ENCODE measurements at regions not wholly inside any gene's neighbourhood (a gene's known extent, or its start where the extent isn't known, plus 50 kb on each side); places are given as distances from the start of the nearest gene placed in this dataset.
"Not testable (repeated sequence)": the region's sequence is repeated elsewhere in the genome, so short reads cannot be mapped to it uniquely, and the experiment has no call there.

GRCh38 chrX:109782994-109783700, 50.1 kb upstream of the ACSL4 start:
- DNase-seq (ENCODE audit: low read depth, low spot score) = no peak

DNA sequence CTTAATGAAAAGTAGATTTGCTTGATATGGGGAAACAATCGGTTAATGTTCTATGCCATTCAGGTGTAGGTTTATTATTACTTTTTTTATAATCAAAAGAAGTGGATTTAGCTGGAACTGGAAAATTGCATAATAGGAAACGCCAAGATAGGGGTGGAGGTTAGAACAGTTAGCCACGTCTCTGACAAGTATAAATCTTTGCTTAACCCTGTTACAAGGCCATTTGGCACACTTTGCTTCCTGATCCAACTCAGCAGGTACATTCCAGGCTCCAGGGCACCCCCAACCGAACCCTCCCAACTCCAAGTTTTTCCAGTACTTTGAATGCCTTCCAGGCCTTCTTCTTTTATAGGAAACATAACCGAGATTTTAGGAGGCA, 50.6 kb upstream of the ACSL4 start:
- no peak for DNase-seq (ENCODE audit: low read depth, low spot score)

GRCh38 chrX:109785053-109785452, 52.0 kb upstream of the ACSL4 start:
- DNase-seq (ENCODE audit: low read depth, low spot score) = no peak

- DNase-seq (ENCODE audit: low read depth, low spot score) = not testable (repeated sequence)
Observed at GRCh38 chrX:109790511-109790910, 57.5 kb upstream of the ACSL4 start.

GRCh38 chrX:109793191-109793590, 60.1 kb upstream of the ACSL4 start:
- DNase-seq (ENCODE audit: low read depth, low spot score) = no peak

GRCh38 chrX:109795682-109796081, 62.6 kb upstream of the ACSL4 start:
- no peak for DNase-seq (ENCODE audit: low read depth, low spot score)

GRCh38 chrX:109797311-109797975, 64.4 kb upstream of the ACSL4 start:
- DNase-seq (ENCODE audit: low read depth, low spot score) = peak; percentile 17

- no peak for DNase-seq (ENCODE audit: low read depth, low spot score)
Observed at GRCh38 chrX:109812236-109812635, 79.2 kb upstream of the ACSL4 start.

GRCh38 chrX:109813236-109813635, 80.2 kb upstream of the ACSL4 start:
- DNase-seq (ENCODE audit: low read depth, low spot score) = no peak

GRCh38 chrX:109818976-109819375, 85.9 kb upstream of the ACSL4 start:
- DNase-seq (ENCODE audit: low read depth, low spot score) = no peak

GRCh38 chrX:109822861-109823260, 89.8 kb upstream of the ACSL4 start:
- no peak for DNase-seq (ENCODE audit: low read depth, low spot score)

DNA sequence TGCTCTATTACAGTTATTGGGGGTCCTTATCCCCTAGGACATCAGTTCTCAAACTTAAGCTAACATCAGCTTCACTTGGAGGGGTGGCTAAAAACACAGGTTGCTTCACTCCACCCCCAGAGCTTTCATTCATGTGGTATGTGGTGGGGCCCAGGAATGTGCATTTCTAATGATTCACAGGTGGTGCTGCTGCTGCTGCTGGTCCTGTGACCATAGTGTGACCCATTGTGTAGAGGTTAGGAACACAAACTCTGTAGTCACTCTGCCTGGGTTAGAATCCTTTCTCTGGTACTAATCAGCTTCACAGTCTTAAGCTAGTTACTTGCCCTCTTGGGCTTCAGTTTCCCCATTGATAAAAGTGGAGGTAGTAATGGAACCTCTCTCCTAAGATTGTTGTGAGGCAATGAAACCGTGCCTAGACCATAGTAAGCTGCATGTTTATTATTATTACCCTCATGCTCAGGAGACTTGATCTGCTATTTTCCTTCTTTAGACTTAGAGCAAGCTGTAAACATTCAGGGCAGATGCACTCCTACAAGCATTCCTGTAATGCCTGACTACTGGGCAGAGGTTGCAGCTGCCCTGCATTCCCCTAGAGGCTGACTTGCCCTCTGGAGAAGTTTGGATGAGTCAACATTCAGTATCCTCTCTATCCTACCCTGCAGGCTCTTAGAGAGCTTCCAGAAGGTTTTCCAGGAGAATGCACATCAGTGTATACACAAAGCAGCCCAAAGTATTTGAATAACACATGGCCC, 94.1 kb upstream of the ACSL4 start:
- peak; percentile 58 for DNase-seq (ENCODE audit: low read depth, low spot score)

DNA sequence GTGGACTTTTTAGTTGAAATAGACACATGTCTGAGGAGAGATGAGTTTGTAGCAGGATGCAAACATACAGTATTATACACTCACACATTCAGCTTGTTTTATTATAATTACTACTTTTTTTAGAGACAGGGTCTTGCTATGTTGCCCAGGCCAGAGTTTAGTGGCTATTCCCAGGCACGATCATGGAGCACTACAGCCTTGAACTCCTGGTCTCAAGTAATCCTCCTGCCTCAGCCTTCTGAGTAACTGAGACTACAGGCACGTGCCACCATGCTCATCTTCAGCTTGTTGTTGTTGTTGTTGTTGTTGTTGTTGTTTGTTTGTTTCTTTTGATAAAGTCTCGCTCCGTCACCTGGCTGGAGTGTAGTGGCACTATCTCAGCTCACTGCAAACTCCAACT, 94.7 kb upstream of the ACSL4 start:
- no peak for DNase-seq (ENCODE audit: low read depth, low spot score)

GRCh38 chrX:109830157-109830703, 97.2 kb upstream of the ACSL4 start:
- no peak for DNase-seq (ENCODE audit: low read depth, low spot score)

DNA sequence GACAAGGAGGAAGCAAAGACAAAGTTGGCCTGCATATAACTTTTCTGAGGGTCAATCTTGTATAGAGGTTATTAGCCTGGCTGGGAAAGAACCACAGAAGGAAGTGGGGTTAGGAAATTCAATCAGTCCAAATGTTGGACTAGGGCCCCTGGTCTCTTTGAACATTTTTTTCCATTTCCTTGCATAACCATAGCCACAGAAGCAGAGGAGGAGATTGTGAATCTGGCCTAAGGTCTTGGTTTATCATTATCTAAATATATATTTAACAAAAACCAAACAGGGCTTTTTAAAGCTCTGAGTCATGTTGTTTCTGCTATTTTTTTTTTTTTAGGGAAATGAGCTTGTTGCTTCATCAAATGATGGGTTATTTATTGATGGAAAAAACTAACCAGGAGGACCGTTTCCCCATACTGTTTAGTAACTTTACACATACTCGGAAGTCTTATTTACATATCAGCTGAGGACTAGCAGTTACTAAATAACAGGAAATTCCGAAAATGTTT, 97.7 kb upstream of the ACSL4 start:
- DNase-seq (ENCODE audit: low read depth, low spot score) = no peak

DNA sequence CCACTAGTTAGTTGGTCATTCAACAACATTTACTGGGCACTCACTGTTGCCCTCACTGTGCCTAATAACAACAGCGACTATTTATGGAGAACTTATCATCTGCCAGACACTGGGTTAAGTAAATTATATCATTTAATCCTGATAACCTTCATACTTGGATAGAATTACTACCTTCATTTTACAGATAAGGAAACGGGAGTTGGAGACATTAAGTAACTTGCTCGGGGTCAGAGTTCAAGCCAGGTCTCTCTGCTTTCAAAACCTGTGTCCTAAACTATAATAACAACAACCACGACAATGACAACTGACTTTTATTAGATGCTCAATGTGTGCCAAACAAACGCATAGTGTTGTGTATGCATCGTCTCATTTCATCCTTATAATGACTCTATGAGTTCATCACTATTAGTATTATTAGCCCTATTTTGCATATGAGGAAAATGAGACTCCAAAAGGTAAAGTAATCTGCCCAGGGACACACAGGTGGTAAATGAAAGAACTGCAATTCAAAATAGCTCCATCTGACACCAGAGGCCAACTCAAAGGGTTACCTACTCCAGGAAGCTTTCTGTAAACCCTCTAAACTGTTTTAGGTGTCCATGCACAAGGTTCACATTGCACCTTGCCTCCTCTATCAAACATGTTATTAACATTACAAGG, 98.4 kb upstream of the ACSL4 start:
- no peak for DNase-seq (ENCODE audit: low read depth, low spot score)

DNA sequence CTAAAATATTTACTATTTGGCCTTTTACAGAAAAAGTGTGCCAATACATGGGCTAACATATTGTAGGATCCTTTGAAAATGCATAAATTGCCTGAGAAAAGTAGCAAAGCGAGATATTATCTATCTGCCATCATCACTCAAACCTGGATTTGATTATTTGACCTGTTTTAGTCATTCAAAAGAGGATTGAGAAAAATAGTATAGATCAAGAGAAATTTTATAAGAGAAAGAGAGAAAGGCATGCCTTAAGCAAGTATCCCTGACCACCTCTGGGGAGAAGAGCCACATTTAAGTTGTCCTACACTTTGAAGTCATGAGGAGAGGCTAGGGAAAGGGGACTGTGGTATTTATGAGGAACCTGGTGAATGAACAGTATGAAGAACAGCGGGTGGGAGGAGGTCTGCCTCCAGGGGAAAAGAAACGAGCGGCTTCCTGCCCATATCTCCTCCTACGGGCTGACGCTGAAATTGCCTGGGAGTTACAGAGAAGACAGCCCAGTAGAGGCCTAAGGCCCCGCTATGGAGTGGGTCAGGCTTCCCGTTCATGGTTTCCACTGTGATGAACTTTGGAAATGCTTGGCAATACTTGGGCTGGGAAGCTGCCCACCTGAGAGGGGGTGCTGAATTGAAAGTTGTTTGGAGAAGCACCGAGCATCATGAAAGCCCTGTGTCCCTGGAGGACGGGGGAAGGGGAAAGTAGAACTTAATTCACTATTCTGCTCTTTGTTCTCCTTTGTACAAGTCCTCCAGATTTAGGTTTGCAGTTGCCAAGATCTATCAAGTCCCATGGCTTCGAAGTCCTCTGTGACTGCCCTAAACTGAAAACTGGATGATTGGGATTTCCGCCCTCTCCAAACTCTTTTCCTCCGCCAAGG, 106.9 kb upstream of the ACSL4 start:
- peak; percentile 38 for DNase-seq (ENCODE audit: low read depth, low spot score)

- peak; percentile 89 for DNase-seq (ENCODE audit: low read depth, low spot score)
Observed at GRCh38 chrX:109840585-109840984, 107.5 kb upstream of the ACSL4 start.

GRCh38 chrX:109841257-109841656, 108.2 kb upstream of the ACSL4 start:
- no peak for DNase-seq (ENCODE audit: low read depth, low spot score)

- no peak for DNase-seq (ENCODE audit: low read depth, low spot score)
Observed at GRCh38 chrX:109841869-109842579, 109.0 kb upstream of the ACSL4 start.
